Activated CD8-positive, alpha-beta T cell treated with anti-CD3 and anti-CD28 coated beads, Interleukin-2, amount 10 ng/mL, durations not matched to agents 7 days and 5 days (primary cell): ENCODE measurements at regions not wholly inside any gene's neighbourhood (a gene's known extent, or its start where the extent isn't known, plus 50 kb on each side); places are given as distances from the start of the nearest gene placed in this dataset.

Experiments used
- ATAC-seq: fragments of 150-1000 bp; cut with Tn5 transposase; one replicate; pipeline ENCODE4 v1.10.0; 2021; ENCODE audit warnings: moderate library complexity
- CTCF ChIA-PET: fragments of 350-600 bp; sonication (Branson Sonifier 250); formaldehyde crosslinking; loops from one replicate; lab custom pipeline; 2021; ENCODE audit warnings: antibody characterized with exemption; lab: Charles Lee
- POLR2A ChIA-PET: fragments of 350-600 bp; sonication (Branson Sonifier 250); formaldehyde crosslinking; loops from one replicate; lab custom pipeline; 2021; ENCODE audit warnings: antibody characterized with exemption; lab: Charles Lee
- DNase-seq: peaks from one replicate; pipeline ENCODE4 v3.0.0-alpha.2; 2020
- H3K27ac Mint-ChIP-seq: one replicate; pipeline ENCODE4 v1.8.0; 2021; ENCODE audit warnings: mild to moderate bottlenecking, mixed read lengths
- H3K27me3 Mint-ChIP-seq: one replicate; pipeline ENCODE4 v1.8.0; 2021; ENCODE audit warnings: low read depth, mixed read lengths
- H3K36me3 Mint-ChIP-seq: one replicate; pipeline ENCODE4 v1.8.0; 2021; ENCODE audit warnings: low read depth, mixed read lengths
- H3K4me1 Mint-ChIP-seq: one replicate; pipeline ENCODE4 v1.8.0; 2021; ENCODE audit warnings: low read depth, mixed read lengths
- H3K4me3 Mint-ChIP-seq: one replicate; pipeline ENCODE4 v1.8.0; 2021; ENCODE audit warnings: mild to moderate bottlenecking, mixed read lengths
- H3K9me3 Mint-ChIP-seq: one replicate; pipeline ENCODE4 v1.8.0; 2022; ENCODE audit warnings: mixed read lengths; ENCODE audit not compliant: insufficient read depth

DNA sequence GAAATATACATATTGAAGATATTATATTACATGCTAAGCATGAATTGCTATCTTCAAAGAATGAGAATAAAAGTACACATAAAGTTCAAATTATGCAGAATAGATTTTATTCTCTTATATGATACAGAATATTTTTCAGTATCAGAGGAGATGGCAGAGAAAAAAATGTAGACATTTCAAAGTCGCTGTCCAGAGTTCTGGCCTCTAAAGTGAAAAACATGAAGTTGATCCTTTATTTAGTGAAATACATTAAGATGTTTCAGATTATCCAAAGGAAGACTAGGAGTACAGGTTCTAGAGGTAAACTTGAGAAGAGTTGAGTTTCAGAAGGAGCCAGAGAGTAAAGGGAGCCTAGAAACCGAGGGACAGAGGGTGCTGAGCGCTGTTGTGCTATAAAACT is 303.6 kb downstream of the UTP18 start:
- Mint-ChIP-seq H3K4me1 (no peaks in the 10 kb centered on the region), H3K4me3 (no peak overlapping the region), H3K27me3 (peaks cover 23% of the 10 kb centered on the region), H3K9me3 (no peaks in the 10 kb centered on the region), H3K36me3 (no peaks in the 10 kb centered on the region), H3K27ac (no peak overlapping the region)
- DNase-seq (no peak), ATAC-seq (no peak)
- ChIA-PET CTCF (interaction anchor here (1.2 kb wide), 1 partner anchor 12 kb away, joined by 4 read pairs; no protein-coding TSS in a partner anchor), POLR2A (no interaction called here)

DNA sequence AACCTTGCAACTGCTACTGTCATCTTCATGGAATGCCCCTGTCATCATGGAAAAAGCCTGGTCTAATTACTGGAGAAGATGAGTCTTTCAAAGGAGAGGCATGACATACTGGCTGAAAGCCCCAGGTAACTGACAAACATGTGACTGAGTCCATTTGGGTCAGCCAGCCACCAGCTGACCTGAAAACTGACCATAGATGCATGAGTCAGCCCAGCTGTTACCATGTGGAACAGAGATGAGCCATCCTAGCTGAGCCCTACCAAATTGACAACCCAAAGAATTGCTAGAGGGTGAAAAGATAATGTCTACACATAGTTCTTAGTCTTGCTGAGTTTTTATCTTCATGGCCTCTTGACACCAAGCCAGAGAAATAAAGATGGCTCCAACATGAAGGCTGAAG is 311.8 kb downstream of the UTP18 start:
- DNase-seq, result no peak
- Mint-ChIP-seq H3K4me3 (no peak overlapping the region), H3K27me3 (peaks cover 4% of the 10 kb centered on the region), H3K27ac (no peak overlapping the region), H3K4me1 (no peaks in the 10 kb centered on the region), H3K36me3 (no peaks in the 10 kb centered on the region), H3K9me3 (no peaks in the 10 kb centered on the region)
- POLR2A ChIA-PET, result interaction anchor here (0.6 kb wide), 1 partner anchor 17 kb away, joined by 3 read pairs; no protein-coding TSS in a partner anchor
- CTCF ChIA-PET, result no interaction called here
- ATAC-seq, result no peak
